Progenitor cell of endocrine pancreas (in vitro differentiated cells): ENCODE measurements at regions not wholly inside any gene's neighbourhood (a gene's known extent, or its start where the extent isn't known, plus 50 kb on each side); places are given as distances from the start of the nearest gene placed in this dataset.
A peak's percentile ranks its signal among the peaks of the same experiment; 100 is the strongest.

Experiments used
- DNase-seq: peaks from one replicate; pipeline ENCODE4 v3.0.0; 2021; ENCODE audit warnings: low spot score; ENCODE audit not compliant: unreplicated experiment
- H3K27ac Mint-ChIP-seq: 2 replicates; pipeline ENCODE4 v1.8.0; 2021; ENCODE audit warnings: mild to moderate bottlenecking, moderate library complexity, mixed read lengths
- H3K27me3 Mint-ChIP-seq: 2 replicates; pipeline ENCODE4 v1.8.0; 2021; ENCODE audit warnings: mixed read lengths
- H3K36me3 Mint-ChIP-seq: 2 replicates; pipeline ENCODE4 v1.8.0; 2022; ENCODE audit warnings: mixed read lengths; ENCODE audit not compliant: insufficient read depth
- H3K4me1 Mint-ChIP-seq: 2 replicates; pipeline ENCODE4 v1.8.0; 2021; ENCODE audit warnings: low read depth, mixed read lengths
- H3K4me3 Mint-ChIP-seq: 2 replicates; pipeline ENCODE4 v1.8.0; 2021; ENCODE audit warnings: low read depth, mild to moderate bottlenecking, moderate library complexity, mixed read lengths
- H3K9me3 Mint-ChIP-seq: 2 replicates; pipeline ENCODE4 v1.8.0; 2021; ENCODE audit warnings: low read depth, mixed read lengths
- CTCF ChIP-seq: fragments of 200-600 bp; sonication (generic); IDR thresholded peaks from one replicate; pipeline ENCODE4 v1.5.0; 2021; ENCODE audit warnings: antibody characterized with exemption, mild to moderate bottlenecking; ENCODE audit not compliant: unreplicated experiment

GRCh38 chr1:69045572-69045971, 522.1 kb upstream of the LRRC7 start:
- H3K27ac Mint-ChIP-seq, result no peak overlapping the region
- no peak overlapping the region for H3K4me3 Mint-ChIP-seq

GRCh38 chr1:69055194-69055593, 512.5 kb upstream of the LRRC7 start:
- Mint-ChIP-seq H3K27ac (peak overlapping the region; percentile 70), H3K4me1 (peaks cover 26% of the 10 kb centered on the region), H3K36me3 (peaks cover 2% of the 10 kb centered on the region), H3K27me3 (no peaks in the 10 kb centered on the region), H3K9me3 (no peaks in the 10 kb centered on the region), H3K4me3 (no peak overlapping the region)
- no peak for DNase-seq
- TF ChIP-seq CTCF, result no peak

More at GRCh38 chr1:69045572-69045971, 522.1 kb upstream of the LRRC7 start:
- H3K4me1 Mint-ChIP-seq, result no peaks in the 10 kb centered on the region
- peaks cover 9% of the 10 kb centered on the region for H3K9me3 Mint-ChIP-seq
- TF ChIP-seq CTCF, result no peak
- H3K36me3 Mint-ChIP-seq, result no peaks in the 10 kb centered on the region
- DNase-seq, result no peak
- no peaks in the 10 kb centered on the region for H3K27me3 Mint-ChIP-seq

GRCh38 chr1:69058454-69058853, 509.3 kb upstream of the LRRC7 start:
- Mint-ChIP-seq H3K27ac (peak overlapping the region; percentile 12), H3K4me3 (no peak overlapping the region), H3K27me3 (no peaks in the 10 kb centered on the region), H3K9me3 (no peaks in the 10 kb centered on the region), H3K4me1 (peaks cover 29% of the 10 kb centered on the region), H3K36me3 (peaks cover 2% of the 10 kb centered on the region)
- no peak for DNase-seq
- no peak for TF ChIP-seq CTCF

- H3K27me3 Mint-ChIP-seq, result no peaks in the 10 kb centered on the region
- H3K9me3 Mint-ChIP-seq, result peaks cover 47% of the 10 kb centered on the region
- no peak overlapping the region for H3K4me3 Mint-ChIP-seq
- peaks cover 6% of the 10 kb centered on the region for H3K36me3 Mint-ChIP-seq
- H3K4me1 Mint-ChIP-seq, result peaks cover 12% of the 10 kb centered on the region
- H3K27ac Mint-ChIP-seq, result no peak overlapping the region
- DNase-seq, result no peak
- no peak for TF ChIP-seq CTCF
Measured at GRCh38 chr1:69070660-69071373, 496.9 kb upstream of the LRRC7 start.

DNA sequence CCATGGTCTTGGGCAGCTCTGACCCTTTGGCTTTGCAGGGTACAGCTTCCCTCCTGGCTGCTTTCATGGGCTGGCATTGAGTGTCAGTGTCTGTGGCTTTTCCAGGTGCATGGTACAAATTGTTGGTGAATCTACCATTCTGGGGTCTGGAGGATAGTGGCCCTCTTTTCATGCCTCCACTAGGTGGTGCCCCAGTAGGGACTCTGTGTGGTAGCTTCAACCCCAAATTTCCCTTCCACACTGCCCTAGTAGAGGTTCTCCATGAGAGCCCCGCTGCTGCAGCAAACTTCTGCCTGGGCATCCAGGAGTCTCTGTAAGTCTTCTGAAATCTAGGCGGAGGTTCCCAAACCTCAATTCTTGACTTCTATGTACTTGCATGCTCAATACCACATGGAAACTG, 494.5 kb upstream of the LRRC7 start:
- Mint-ChIP-seq H3K27ac (peak overlapping the region; percentile 49), H3K4me3 (no peak overlapping the region), H3K27me3 (no peaks in the 10 kb centered on the region), H3K9me3 (peaks cover 35% of the 10 kb centered on the region), H3K4me1 (peaks cover 21% of the 10 kb centered on the region), H3K36me3 (peaks cover 6% of the 10 kb centered on the region)
- no peak for TF ChIP-seq CTCF
- DNase-seq, result no peak
